Ecto neural progenitor cell (in vitro differentiated cells): ENCODE measurements at regions not wholly inside any gene's neighbourhood (a gene's known extent, or its start where the extent isn't known, plus 50 kb on each side); places are given as distances from the start of the nearest gene placed in this dataset.

Experiments
- DNase-seq: peaks from one replicate; pipeline ENCODE4 v3.0.0-alpha.2; 2018; ENCODE audit warnings: low spot score

DNA sequence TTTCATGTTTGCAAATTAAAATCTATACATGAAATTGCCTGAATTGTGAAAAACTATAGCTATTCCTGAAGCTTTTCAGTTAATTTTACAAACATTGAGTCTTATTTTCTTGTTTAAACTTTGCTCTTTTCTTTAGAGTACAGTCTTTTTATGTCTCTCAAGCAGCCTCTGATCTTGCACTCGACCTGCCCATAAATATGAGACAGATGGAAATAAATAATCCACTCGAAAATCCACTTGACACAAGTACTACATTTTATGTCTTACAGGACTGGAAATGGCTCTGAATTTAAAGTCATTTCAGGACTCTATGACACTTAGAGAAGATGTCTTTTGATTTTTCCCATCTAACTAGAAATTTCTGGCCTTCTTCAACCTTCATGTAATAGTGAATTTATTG is 283.8 kb downstream of the USP25 start:
- DNase-seq: no peak

DNA sequence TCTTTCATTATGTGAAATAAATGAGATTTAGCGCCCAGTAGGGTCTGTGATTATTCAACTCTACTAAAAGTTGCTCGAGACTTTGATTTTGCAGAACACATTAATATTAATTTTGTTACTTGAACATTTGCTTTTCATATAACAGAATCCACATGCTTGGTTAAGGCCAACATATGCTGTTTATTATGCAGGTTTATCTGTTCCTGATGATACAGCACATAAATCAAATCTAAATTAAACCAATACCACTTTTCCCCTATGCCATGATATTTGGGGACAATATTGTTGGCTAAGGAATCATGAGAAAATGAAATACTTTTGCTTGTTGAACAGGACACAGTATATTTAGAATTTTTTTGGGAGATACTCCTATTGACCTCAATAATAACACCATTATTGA is 291.1 kb downstream of the USP25 start:
- DNase-seq: no peak

DNA sequence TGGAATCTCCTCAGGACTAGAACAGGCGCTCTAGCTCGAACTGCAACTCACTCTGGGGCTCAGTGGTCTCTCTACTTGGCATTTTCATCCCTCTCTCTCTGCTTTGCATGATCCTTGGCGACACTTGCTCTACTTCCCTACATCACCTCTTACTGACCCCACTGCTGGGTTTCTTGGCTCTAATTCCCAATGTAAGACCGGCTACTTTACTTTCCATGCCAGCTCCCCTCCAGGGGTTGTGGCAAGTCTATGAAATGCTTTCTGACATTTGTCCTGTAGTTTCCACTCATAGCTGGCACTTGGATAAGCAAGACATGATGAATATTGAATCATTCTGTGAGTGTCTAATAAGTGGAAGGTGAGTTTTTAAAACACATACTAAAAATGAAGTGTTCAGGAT is 292.3 kb downstream of the USP25 start:
- no peak for DNase-seq

DNA sequence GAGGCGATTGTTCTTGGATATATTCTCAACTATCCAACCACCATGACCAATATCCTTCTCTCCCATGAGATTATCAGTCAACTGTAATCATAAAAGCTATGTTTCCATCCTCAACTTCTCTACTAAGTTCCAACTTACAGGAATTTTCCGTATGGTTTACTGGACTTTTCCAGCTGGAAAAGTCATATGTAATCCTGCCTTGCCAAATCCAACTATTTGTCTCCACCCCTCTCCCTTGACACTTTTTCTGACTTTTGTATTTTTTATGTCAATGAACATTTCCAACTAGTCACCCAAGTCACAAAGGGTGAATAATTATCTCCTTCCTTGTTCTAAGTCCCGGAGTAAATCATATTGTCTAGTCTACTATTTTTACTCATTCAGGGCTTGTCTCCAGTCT is 293.1 kb downstream of the USP25 start:
- DNase-seq: no peak

DNA sequence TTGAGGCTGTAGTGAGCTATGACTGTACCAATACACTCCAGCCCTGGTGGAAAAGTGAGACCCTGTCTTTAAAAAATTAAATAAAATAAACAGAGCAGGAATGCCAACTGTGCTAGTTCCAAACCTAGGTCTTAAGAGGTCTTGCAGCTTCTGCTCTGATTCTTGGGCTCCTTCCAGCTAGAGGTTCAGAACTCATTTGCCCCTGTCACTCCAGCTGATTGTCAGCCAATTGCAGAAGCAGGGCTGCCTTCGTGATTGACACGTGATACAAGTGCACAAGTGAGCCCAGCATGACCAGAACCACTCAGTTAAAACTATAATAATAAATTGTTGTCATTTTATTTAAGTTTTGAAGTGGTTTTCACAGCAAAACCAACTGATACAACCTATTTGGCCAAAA is 298.4 kb downstream of the USP25 start:
- no peak for DNase-seq

DNA sequence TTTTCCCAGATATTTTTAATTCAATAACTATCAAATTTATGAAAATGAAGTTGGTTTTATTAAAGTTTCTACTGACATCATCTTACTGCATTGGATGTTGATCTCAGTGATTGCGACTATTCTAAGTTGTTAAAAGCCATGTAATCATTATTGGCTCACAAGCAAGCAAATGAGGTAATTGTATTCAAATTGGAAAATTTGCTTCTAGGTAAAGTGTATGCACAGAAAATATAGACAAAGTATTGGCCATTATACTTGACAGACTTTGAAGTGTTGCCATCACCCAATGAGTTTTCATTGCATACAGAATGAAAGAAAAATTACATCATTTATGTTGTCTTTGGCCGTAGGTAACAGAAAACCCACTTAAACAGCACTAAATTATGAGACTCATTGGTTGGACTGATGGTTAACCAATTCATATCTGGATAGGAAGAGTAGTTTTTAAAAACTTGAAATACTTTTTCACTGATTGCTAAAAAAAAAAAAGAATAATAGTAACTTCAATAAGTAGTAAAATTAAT is 299.2 kb downstream of the USP25 start:
- no peak for DNase-seq

GRCh38 chr21:16033193-16033592 is 303.4 kb downstream of the USP25 start:
- no peak for DNase-seq

DNA sequence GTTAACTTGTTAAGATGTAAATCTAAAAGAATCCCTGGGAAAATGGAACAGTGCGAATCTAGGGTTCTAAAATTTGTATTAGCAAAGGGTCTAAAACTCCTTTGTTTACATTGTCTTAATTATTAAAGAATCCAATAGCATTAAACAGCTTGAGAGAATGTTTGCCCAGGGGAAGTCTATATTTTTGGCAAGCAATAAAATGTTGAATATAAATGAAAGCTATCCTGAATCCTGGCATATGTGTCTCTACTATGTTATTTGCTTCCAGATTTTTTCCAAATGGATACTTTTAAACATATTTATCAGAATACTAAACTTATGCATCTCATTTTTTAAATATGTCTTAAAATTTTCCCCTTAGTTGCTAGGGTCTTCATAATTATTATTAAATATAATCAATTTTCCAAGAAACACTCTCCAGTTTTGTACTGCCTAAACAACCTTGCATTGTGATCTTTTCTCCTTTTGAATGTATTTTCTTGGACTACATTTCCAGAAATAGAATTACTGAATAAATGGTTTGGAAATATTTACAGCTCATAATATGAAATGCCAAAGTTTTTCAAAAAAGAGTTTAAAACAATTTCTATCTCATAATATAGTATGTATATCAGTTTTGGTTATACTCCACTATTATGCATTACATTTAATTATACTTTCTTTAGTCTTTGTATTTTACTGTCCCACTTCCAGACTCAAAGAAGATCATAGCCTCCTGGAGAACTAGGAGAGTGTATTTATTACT is 304.8 kb downstream of the USP25 start:
- DNase-seq: no peak

GRCh38 chr21:16037421-16037955 is 307.7 kb downstream of the USP25 start:
- DNase-seq: no peak

- no peak for DNase-seq
These were observed 310.8 kb downstream of the USP25 start for GRCh38 chr21:16040601-16041000.

GRCh38 chr21:16044676-16045075 is 314.9 kb downstream of the USP25 start:
- DNase-seq: no peak

DNA sequence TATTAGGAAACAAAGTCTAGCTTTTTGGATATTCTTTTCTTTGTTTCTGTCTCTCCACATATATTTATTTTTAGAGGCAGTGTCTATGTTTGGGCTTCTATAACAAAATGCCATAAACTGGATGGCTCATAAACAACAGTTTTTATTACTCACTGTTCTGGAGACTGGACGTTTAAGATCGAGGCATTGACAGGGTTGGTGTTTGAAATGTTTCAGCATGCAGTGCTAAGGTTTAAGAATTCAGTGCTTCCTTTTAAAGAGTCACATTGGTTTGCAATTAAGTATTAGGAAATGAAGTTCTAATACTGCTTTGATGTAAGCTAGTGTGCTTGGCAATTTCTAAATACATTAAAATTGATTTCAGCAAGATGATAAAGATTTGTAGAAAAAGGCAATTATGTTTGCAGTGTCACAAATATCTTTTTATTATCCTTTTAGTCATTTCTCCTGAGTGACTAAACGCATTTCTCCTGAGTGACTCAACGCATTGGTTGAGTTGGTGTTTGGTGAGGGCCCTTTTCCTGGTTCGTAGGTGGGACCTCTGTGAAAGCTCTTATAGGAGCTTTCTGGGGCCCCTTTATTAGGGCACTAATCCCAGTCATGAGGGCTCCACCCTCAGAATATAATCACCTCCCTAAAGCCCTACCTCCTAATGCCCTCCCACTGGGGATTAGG is 317.0 kb downstream of the USP25 start:
- no peak for DNase-seq

DNA sequence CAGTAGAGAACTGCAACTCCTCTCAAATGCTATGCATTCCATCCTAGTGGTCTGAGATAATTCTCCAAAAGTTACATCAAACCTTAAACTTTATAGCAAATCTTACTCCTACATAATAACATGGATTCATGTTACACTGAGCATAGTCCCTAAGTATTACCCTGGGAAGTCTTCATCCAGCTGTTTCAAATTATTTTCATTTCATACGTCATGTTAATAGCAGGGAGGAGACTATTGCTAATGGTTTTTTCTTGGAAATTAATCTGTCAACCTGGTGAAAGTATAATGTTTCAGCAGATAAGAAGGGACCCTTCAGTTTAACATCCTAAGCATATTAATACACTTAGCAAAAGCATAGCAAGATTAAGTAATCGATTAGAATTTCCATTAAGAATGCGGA is 318.1 kb downstream of the USP25 start:
- no peak for DNase-seq

DNA sequence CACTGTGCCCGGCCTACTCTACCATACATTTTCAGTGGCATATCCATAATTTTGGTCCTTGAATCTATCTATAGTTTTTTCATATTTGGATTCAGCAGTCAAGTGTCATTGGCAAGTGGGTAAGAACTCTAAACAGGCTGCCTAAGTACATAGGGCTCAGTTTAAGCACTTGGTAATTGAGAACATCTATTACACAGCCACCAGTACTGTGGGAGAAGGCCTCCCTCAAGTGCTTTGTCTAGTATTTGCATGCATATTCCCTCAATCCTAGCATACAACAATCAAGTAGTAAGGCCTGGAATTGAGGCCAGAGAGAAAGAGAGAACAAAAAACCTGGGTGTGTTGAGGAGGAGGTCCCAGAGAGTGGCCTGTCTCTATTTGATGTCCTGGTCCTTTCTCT is 325.2 kb downstream of the USP25 start:
- no peak for DNase-seq

- no peak for DNase-seq
These were observed 329.1 kb downstream of the USP25 start for GRCh38 chr21:16058896-16059295.

DNA sequence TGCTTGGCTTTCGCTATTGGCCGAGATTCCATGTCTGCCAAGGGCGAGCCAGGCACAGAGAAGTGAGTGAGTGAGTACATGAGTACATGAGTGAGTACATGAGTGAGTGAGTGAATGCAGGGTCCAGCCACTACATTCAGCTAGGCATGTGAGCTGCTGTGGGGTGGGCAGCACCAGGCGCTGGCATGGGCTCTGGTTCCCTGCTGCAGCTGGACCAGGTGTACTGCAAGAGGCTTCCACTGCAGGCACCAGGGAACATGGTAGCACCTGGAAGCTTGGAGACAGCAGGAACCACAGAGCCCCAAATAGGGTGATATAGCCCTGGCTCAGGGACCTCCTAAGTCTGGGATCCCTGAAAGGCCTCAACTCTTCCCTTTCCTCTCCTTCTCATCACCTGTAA is 330.2 kb downstream of the USP25 start:
- DNase-seq: no peak

GRCh38 chr21:16061194-16061593 is 331.4 kb downstream of the USP25 start:
- DNase-seq: no peak

GRCh38 chr21:16069178-16070112 is 339.7 kb downstream of the USP25 start:
- DNase-seq: no peak

GRCh38 chr21:16070207-16070651 is 340.4 kb downstream of the USP25 start:
- no peak for DNase-seq

DNA sequence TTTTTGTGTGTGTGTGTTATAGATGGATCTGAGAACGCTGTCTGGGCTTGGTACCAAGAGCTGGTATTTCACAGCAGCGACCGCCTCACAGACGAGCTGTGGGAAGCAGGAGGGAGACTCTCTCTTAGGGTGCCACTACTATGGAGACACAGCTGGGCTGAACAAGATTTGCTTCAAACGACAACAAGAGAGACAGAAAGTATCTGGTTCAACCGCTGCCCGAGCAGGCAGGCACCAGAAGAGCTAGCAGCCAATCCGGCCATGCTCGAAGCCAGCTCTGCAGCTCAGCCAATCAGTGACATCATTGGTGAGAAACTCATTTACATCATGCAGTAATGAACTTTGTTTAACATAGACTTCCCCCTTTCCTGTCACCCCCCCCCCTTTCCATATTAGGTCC is 341.3 kb downstream of the USP25 start:
- no peak for DNase-seq

- no peak for DNase-seq
These were observed 342.0 kb downstream of the USP25 start for GRCh38 chr21:16071761-16072160.

DNA sequence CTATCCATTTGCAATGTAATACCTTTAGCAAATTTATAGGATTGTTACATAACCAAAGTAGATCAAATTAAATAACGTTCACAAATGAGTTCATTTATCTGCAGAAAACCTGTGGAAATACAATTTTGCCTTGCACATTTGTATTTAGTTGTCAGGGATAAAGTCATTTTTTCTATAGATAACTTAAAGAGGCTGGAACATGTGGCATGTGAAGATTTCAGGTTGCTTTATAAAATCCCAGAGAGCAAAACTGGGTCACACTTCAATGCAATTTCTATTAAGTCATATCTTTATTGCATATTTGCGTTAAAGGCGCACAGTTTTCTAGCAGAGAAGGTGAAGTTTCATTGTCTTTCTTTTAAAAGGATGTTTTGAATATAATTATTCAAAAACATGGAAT is 342.4 kb downstream of the USP25 start:
- DNase-seq: no peak
